Pancreas (tissue), 10 donors: ENCODE measurements at regions not wholly inside any gene's neighbourhood (a gene's known extent, or its start where the extent isn't known, plus 50 kb on each side); places are given as distances from the start of the nearest gene placed in this dataset.
A peak's percentile ranks its signal among the peaks of the same experiment; 100 is the strongest.
"Not testable (repeated sequence)": the region's sequence is repeated elsewhere in the genome, so short reads cannot be mapped to it uniquely, and the experiment has no call there.

Experiments
- ATAC-seq, 4 donors: fragments of 200-7000 bp; cut with Tn5 transposase; one replicate each; pipeline versions ENCODE4 v1.8.0 to v1.9.1; 2020; ENCODE audit warnings: mild to moderate bottlenecking in 4 of 4, moderate library complexity in 4 of 4
- DNase-seq, 6 donors: peaks; one replicate each; pipeline ENCODE4 v3.0.0-alpha.2; 2020
- FAIRE-seq: peaks from 2 replicates; lab custom pipeline; 2012; peaks lifted over from hg19 to GRCh38; lab: Jason Lieb, UNC
- H3K27ac ChIP-seq, 4 donors: fragments of 200-600 bp; sonication (generic); 1 replicate in 3 of 4; 2 replicates in 1 of 4; pipeline versions ENCODE4 v1.5.0 to v1.8.0; 2020
- H3K27me3 ChIP-seq, 4 donors: fragments of 200-600 bp; one replicate each; pipeline ENCODE4 v1.8.0; 2021
- H3K36me3 ChIP-seq, 3 donors: fragments of 200-600 bp; sonication (generic) in 1 of 3; one replicate each; pipeline versions ENCODE4 v1.5.0 to v1.8.0; 2020 to 2021
- H3K4me1 ChIP-seq, 3 donors: fragments of 200-600 bp; one replicate each; pipeline ENCODE4 v1.8.0; 2021
- H3K4me3 ChIP-seq, 4 donors: fragments of 200-600 bp; sonication (generic) in 2 of 4; one replicate each; pipeline versions ENCODE4 v1.5.0 to v1.8.0; 2020 to 2021
- H3K9me3 ChIP-seq, 4 donors: fragments of 200-600 bp; one replicate each; pipeline ENCODE4 v1.8.0; 2021
- CTCF ChIP-seq, 4 donors: fragments of 200-600 bp; sonication (generic) in 3 of 4; IDR thresholded peaks; one replicate each; pipeline versions ENCODE4 v1.5.0 to v1.8.0; 2021; ENCODE audit warnings: antibody characterized with exemption in 4 of 4
- WGBS, 2 donors: extraction: QIAGEN DNeasy Blood & Tissue Kit; methylation state at CpG; one replicate each; pipeline ENCODE4 v1.1.7; 2013; 5-methylcytosine and 5-hydroxymethylcytosine counted together
- intact Hi-C, 3 donors: fragments of 100-400 bp; cut with DNase I; formaldehyde crosslinking; loops; one replicate each; pipeline versions ENCODE4 v1.11.1 to v1.14.2; 2022
- donor health status: healthy with polysubstance abuse.
- donor health status: DM: no; HTN: no; CAD: no; lungs with moderate emphysema.
- donor health status: DM: no; HTN: no; CAD: no.
- donor health status: control.
- donor health status: control.
- donor health status: Bipolar disorder and iron deficiency.
- donor health status: DM: yes; HTN: yes; CAD: no.
- donor health status: DM: no; HTN: no; CAD: no.
- donor health status: DM: no; HTN: no; CAD: no.
- donor health status: DM: yes; HTN: yes; CAD: no.

GRCh38 chr20:20791664-20792568, 79.5 kb upstream of the RALGAPA2 start:
- H3K36me3 ChIP-seq, result no peaks in the 10 kb centered on the region
- FAIRE-seq (no peak), ATAC-seq (peak in 3 of 4 donors; percentile 40 to 66 (median 50)), DNase-seq (no peak)
- H3K27ac ChIP-seq, result no peak overlapping the region
- no peaks in the 10 kb centered on the region for H3K9me3 ChIP-seq
- intact Hi-C loops, result no loop called here
- WGBS, 2 donors, result 46 to 53% methylated on average over 14 of the region's 14 CpGs
- no peak overlapping the region for H3K4me3 ChIP-seq
- H3K4me1 ChIP-seq, result no peaks in the 10 kb centered on the region
- H3K27me3 ChIP-seq, result no peaks in the 10 kb centered on the region
- TF ChIP-seq CTCF (IDR thresholded peaks at IDR 0.05), result no peak

GRCh38 chr20:20788308-20788707, 75.9 kb upstream of the RALGAPA2 start:
- no peaks in the 10 kb centered on the region for H3K9me3 ChIP-seq
- intact Hi-C loops, result no loop called here
- no peaks in the 10 kb centered on the region for H3K4me1 ChIP-seq
- H3K36me3 ChIP-seq, result no peaks in the 10 kb centered on the region
- DNase-seq, result no peak
- no peak for ATAC-seq
- H3K4me3 ChIP-seq, result no peak overlapping the region
- WGBS, 2 donors, result 72 to 81% methylated on average over 4 of the region's 4 CpGs
- FAIRE-seq, result no peak
- no peaks in the 10 kb centered on the region for H3K27me3 ChIP-seq
- TF ChIP-seq CTCF (IDR thresholded peaks at IDR 0.05), result no peak
- no peak overlapping the region for H3K27ac ChIP-seq

- no peak for DNase-seq
- peak in 2 of 4 donors; percentile 40 to 49 for ATAC-seq
- 69 to 91% methylated on average over 2 of the region's 2 CpGs for WGBS, 2 donors
- H3K9me3 ChIP-seq, result no peaks in the 10 kb centered on the region
- no peak for TF ChIP-seq CTCF (IDR thresholded peaks at IDR 0.05)
- no peaks in the 10 kb centered on the region for H3K27me3 ChIP-seq
- H3K4me1 ChIP-seq, result no peaks in the 10 kb centered on the region
- intact Hi-C loops, result no loop called here
- H3K27ac ChIP-seq, result no peak overlapping the region
- no peaks in the 10 kb centered on the region for H3K36me3 ChIP-seq
- no peak for FAIRE-seq
- no peak overlapping the region for H3K4me3 ChIP-seq
These were observed 74.0 kb upstream of the RALGAPA2 start for GRCh38 chr20:20786428-20786827.

- no peak for DNase-seq
- peaks cover 0 to 5% (median 0%) of the 10 kb centered on the region in 3 donors for H3K4me1 ChIP-seq
- FAIRE-seq, result no peak
- no peaks in the 10 kb centered on the region for H3K36me3 ChIP-seq
- ATAC-seq, result no peak
- TF ChIP-seq CTCF (IDR thresholded peaks at IDR 0.05), result no peak
- intact Hi-C loops, result no loop called here
- H3K27me3 ChIP-seq, result no peaks in the 10 kb centered on the region
- H3K4me3 ChIP-seq, result no peak overlapping the region
- WGBS, 2 donors, result 78 to 83% methylated on average over 2 of the region's 2 CpGs
- H3K27ac ChIP-seq, result no peak overlapping the region
- H3K9me3 ChIP-seq, result no peaks in the 10 kb centered on the region
These were observed 72.8 kb upstream of the RALGAPA2 start for GRCh38 chr20:20785226-20785625.

GRCh38 chr20:20784450-20784849, 72.0 kb upstream of the RALGAPA2 start:
- 81 to 83% methylated on average over 4 of the region's 4 CpGs for WGBS, 2 donors
- H3K4me3 ChIP-seq, H3K27me3 ChIP-seq, FAIRE-seq, H3K27ac ChIP-seq, DNase-seq, ATAC-seq, H3K36me3 ChIP-seq, H3K9me3 ChIP-seq, intact Hi-C loops: not testable (repeated sequence)
- H3K4me1 ChIP-seq, result peaks cover 0 to 11% (median 0%) of the 10 kb centered on the region in 3 donors
